ENCODE measurements at regions not wholly inside any gene's neighbourhood (a gene's known extent, or its start where the extent isn't known, plus 50 kb on each side); places are given as distances from the start of the nearest gene placed in this dataset.

DNA sequence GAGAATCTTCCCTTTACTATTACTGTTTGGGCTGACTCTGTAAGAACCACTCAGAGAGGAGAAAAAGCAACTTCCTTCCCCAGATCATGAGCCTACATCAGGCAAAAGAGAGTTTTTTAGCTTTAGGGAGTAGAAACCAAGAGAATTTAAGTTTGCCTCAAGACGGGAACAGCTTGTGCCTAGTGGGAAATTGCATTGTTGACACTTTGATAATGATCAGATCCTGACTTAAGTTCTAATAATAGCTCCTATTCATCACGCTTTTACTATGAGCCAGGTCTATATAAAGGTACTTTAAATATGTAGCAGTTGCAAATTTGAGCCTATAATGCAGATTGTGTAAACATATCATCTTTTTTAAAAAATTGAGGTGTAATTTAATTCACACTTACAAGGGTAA is 298.2 kb downstream of the MAN2A1 start (continued):
- TF ChIP-seq, protein P1, sequence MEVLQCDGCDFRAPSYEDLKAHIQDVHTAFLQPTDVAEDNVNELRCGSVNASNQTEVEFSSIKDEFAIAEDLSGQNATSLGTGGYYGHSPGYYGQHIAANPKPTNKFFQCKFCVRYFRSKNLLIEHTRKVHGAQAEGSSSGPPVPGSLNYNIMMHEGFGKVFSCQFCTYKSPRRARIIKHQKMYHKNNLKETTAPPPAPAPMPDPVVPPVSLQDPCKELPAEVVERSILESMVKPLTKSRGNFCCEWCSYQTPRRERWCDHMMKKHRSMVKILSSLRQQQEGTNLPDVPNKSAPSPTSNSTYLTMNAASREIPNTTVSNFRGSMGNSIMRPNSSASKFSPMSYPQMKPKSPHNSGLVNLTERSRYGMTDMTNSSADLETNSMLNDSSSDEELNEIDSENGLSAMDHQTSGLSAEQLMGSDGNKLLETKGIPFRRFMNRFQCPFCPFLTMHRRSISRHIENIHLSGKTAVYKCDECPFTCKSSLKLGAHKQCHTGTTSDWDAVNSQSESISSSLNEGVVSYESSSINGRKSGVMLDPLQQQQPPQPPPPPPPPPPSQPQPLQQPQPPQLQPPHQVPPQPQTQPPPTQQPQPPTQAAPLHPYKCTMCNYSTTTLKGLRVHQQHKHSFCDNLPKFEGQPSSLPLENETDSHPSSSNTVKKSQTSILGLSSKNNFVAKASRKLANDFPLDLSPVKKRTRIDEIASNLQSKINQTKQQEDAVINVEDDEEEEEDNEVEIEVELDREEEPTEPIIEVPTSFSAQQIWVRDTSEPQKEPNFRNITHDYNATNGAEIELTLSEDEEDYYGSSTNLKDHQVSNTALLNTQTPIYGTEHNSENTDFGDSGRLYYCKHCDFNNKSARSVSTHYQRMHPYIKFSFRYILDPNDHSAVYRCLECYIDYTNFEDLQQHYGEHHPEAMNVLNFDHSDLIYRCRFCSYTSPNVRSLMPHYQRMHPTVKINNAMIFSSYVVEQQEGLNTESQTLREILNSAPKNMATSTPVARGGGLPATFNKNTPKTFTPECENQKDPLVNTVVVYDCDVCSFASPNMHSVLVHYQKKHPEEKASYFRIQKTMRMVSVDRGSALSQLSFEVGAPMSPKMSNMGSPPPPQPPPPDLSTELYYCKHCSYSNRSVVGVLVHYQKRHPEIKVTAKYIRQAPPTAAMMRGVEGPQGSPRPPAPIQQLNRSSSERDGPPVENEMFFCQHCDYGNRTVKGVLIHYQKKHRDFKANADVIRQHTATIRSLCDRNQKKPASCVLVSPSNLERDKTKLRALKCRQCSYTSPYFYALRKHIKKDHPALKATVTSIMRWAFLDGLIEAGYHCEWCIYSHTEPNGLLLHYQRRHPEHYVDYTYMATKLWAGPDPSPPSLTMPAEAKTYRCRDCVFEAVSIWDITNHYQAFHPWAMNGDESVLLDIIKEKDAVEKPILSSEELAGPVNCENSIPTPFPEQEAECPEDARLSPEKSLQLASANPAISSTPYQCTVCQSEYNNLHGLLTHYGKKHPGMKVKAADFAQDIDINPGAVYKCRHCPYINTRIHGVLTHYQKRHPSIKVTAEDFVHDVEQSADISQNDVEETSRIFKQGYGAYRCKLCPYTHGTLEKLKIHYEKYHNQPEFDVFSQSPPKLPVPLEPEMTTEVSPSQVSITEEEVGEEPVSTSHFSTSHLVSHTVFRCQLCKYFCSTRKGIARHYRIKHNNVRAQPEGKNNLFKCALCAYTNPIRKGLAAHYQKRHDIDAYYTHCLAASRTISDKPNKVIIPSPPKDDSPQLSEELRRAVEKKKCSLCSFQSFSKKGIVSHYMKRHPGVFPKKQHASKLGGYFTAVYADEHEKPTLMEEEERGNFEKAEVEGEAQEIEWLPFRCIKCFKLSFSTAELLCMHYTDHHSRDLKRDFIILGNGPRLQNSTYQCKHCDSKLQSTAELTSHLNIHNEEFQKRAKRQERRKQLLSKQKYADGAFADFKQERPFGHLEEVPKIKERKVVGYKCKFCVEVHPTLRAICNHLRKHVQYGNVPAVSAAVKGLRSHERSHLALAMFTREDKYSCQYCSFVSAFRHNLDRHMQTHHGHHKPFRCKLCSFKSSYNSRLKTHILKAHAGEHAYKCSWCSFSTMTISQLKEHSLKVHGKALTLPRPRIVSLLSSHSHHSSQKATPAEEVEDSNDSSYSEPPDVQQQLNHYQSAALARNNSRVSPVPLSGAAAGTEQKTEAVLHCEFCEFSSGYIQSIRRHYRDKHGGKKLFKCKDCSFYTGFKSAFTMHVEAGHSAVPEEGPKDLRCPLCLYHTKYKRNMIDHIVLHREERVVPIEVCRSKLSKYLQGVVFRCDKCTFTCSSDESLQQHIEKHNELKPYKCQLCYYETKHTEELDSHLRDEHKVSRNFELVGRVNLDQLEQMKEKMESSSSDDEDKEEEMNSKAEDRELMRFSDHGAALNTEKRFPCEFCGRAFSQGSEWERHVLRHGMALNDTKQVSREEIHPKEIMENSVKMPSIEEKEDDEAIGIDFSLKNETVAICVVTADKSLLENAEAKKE (CRISPR knock-in tag; IDR thresholded peaks at IDR 0.05), result no peak
- TF ChIP-seq ZNF114 (CRISPR knock-in tag; IDR thresholded peaks at IDR 0.05) (no peak), STAT1 (IDR thresholded peaks at IDR 0.05; ENCODE audit: unreplicated experiment) (no peak), EZH2 (IDR thresholded peaks at IDR 0.05; ENCODE audit: low read depth, unreplicated experiment) (no peak)
- TF ChIP-seq, protein P2, sequence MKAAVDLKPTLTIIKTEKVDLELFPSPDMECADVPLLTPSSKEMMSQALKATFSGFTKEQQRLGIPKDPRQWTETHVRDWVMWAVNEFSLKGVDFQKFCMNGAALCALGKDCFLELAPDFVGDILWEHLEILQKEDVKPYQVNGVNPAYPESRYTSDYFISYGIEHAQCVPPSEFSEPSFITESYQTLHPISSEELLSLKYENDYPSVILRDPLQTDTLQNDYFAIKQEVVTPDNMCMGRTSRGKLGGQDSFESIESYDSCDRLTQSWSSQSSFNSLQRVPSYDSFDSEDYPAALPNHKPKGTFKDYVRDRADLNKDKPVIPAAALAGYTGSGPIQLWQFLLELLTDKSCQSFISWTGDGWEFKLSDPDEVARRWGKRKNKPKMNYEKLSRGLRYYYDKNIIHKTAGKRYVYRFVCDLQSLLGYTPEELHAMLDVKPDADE (IDR thresholded peaks at IDR 0.05), result no peak

DNA sequence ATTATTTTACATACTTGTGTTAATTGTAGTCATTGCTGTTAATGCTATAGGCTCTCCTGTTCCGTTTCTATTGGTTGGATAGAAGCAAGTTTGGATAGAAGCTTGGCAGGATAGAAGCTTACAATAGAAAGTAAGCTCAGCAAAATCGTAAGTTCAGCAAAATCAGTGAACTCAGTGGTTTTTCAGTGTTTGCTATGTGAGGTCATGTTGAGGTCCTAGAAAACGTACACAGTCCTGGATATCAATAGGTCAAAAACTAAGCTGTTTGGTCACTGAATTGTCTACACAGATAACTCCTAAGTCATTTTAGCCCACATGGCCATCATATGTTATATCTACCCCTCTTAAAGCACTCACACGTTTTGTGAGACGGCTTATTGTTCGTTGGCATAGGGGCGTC is 299.4 kb downstream of the MAN2A1 start:
- Histone ChIP-seq H3K79me2 (replicated peaks; ENCODE audit: insufficient read depth) (no peaks in the 10 kb centered on the region), H2AFZ (no peak overlapping the region), H3K9me2 (ENCODE audit: insufficient read depth) (peaks cover 4% of the 10 kb centered on the region; the same call in 1 of the 2 replicates), H3K27ac (ENCODE audit: low read depth) (no peak overlapping the region), H3K27me3 (ENCODE audit: insufficient read depth) (no peaks in the 10 kb centered on the region), H3K4me3 (no peak overlapping the region), H3K4me2 (no peak overlapping the region), H4K20me1 (replicated peaks; ENCODE audit: insufficient read depth) (no peaks in the 10 kb centered on the region), H3K4me1 (ENCODE audit: insufficient read depth) (no peaks in the 10 kb centered on the region), H3K36me3 (ENCODE audit: insufficient read depth) (no peaks in the 10 kb centered on the region), H3F3A (replicated peaks; ENCODE audit: low read depth) (no peaks in the 10 kb centered on the region)
- DNase-seq (ENCODE audit: low spot score) (no peak), ATAC-seq (no peak)
- H3K27me3 Mint-ChIP-seq (ENCODE audit: insufficient read depth, low read depth, poor library complexity), result no peaks in the 10 kb centered on the region
- H3K9me3 Mint-ChIP-seq, result no peaks in the 10 kb centered on the region
- no peak overlapping the region for H3K4me3 Mint-ChIP-seq
- no peaks in the 10 kb centered on the region; the same call in 2 of the 3 replicates for H3K4me1 Mint-ChIP-seq
- TF ChIP-seq, protein P3, sequence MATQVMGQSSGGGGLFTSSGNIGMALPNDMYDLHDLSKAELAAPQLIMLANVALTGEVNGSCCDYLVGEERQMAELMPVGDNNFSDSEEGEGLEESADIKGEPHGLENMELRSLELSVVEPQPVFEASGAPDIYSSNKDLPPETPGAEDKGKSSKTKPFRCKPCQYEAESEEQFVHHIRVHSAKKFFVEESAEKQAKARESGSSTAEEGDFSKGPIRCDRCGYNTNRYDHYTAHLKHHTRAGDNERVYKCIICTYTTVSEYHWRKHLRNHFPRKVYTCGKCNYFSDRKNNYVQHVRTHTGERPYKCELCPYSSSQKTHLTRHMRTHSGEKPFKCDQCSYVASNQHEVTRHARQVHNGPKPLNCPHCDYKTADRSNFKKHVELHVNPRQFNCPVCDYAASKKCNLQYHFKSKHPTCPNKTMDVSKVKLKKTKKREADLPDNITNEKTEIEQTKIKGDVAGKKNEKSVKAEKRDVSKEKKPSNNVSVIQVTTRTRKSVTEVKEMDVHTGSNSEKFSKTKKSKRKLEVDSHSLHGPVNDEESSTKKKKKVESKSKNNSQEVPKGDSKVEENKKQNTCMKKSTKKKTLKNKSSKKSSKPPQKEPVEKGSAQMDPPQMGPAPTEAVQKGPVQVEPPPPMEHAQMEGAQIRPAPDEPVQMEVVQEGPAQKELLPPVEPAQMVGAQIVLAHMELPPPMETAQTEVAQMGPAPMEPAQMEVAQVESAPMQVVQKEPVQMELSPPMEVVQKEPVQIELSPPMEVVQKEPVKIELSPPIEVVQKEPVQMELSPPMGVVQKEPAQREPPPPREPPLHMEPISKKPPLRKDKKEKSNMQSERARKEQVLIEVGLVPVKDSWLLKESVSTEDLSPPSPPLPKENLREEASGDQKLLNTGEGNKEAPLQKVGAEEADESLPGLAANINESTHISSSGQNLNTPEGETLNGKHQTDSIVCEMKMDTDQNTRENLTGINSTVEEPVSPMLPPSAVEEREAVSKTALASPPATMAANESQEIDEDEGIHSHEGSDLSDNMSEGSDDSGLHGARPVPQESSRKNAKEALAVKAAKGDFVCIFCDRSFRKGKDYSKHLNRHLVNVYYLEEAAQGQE (IDR thresholded peaks at IDR 0.05; ENCODE audit: unreplicated experiment), result no peak
- no peak for TF ChIP-seq JUNB (IDR thresholded peaks at IDR 0.05; ENCODE audit: unreplicated experiment)
- TF ChIP-seq EZH2phosphoT487 (IDR thresholded peaks at IDR 0.05; ENCODE audit: unreplicated experiment), result no peak
- no peaks in the 10 kb centered on the region for H3K36me3 Mint-ChIP-seq (ENCODE audit: low read depth)
- no peak overlapping the region for H3K27ac Mint-ChIP-seq

Data from GM23338 (cell line).